Upper lobe of right lung (tissue), 1 donor: ENCODE measurements at regions not wholly inside any gene's neighbourhood (a gene's known extent, or its start where the extent isn't known, plus 50 kb on each side); places are given as distances from the start of the nearest gene placed in this dataset.

Source experiments
- ATAC-seq: fragments of 200-7000 bp; cut with Tn5 transposase; one replicate; pipeline ENCODE4 v1.9.1; 2020; ENCODE audit warnings: mild to moderate bottlenecking, moderate library complexity
- DNase-seq: peaks from one replicate; pipeline ENCODE4 v3.0.0-alpha.2; 2020
- H3K27ac ChIP-seq: fragments of 200-600 bp; one replicate; pipeline ENCODE4 v1.8.0; 2022
- H3K27me3 ChIP-seq: fragments of 200-600 bp; one replicate; pipeline ENCODE4 v1.8.0; 2022; ENCODE audit warnings: mild to moderate bottlenecking
- H3K36me3 ChIP-seq: fragments of 200-600 bp; one replicate; pipeline ENCODE4 v1.8.0; 2022
- H3K4me1 ChIP-seq: fragments of 200-600 bp; one replicate; pipeline ENCODE4 v1.8.0; 2022
- H3K4me3 ChIP-seq: fragments of 200-600 bp; one replicate; pipeline ENCODE4 v1.8.0; 2022; ENCODE audit warnings: mild to moderate bottlenecking
- H3K9me3 ChIP-seq: fragments of 200-600 bp; one replicate; pipeline ENCODE4 v1.8.0; 2022
- intact Hi-C: fragments of 100-400 bp; cut with DNase I; formaldehyde crosslinking; loops from one replicate; pipeline ENCODE4 v1.11.0; 2022
- TF ChIP-seq, protein P1 (sequence below): fragments of 200-600 bp; IDR thresholded peaks from one replicate; pipeline ENCODE4 v1.8.0; 2022; ENCODE audit warnings: antibody characterized with exemption
- donor health status: DM: no; HTN: yes; CAD: no; lungs with severe emphysema.

DNA sequence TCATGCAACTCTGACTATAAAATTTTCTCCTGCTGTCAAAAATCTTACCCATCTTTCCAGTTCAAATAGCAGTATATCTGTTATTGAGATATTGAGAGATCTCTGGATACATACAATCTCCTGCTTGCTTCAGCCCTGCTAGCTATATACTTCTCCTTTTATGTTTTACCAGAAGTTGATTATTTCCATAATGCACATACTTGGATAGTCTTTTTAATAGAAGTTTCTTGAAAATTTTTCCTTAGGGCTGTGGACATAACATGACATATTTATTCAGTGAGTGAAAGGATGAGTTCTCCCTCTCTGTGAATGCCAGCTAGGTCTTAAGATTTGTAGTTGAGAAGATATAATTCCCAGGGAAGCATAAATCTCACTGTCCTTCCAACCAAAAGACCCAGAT, 234.1 kb upstream of the NR3C2 start:
- Histone ChIP-seq H3K27me3 (no peaks in the 10 kb centered on the region), H3K36me3 (no peaks in the 10 kb centered on the region), H3K4me3 (no peak overlapping the region), H3K4me1 (no peaks in the 10 kb centered on the region), H3K27ac (no peak overlapping the region), H3K9me3 (no peaks in the 10 kb centered on the region)
- no peak for DNase-seq
- intact Hi-C loops = no loop called here
- no peak for ATAC-seq
- TF ChIP-seq, protein P1, sequence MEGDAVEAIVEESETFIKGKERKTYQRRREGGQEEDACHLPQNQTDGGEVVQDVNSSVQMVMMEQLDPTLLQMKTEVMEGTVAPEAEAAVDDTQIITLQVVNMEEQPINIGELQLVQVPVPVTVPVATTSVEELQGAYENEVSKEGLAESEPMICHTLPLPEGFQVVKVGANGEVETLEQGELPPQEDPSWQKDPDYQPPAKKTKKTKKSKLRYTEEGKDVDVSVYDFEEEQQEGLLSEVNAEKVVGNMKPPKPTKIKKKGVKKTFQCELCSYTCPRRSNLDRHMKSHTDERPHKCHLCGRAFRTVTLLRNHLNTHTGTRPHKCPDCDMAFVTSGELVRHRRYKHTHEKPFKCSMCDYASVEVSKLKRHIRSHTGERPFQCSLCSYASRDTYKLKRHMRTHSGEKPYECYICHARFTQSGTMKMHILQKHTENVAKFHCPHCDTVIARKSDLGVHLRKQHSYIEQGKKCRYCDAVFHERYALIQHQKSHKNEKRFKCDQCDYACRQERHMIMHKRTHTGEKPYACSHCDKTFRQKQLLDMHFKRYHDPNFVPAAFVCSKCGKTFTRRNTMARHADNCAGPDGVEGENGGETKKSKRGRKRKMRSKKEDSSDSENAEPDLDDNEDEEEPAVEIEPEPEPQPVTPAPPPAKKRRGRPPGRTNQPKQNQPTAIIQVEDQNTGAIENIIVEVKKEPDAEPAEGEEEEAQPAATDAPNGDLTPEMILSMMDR = no peak

DNA sequence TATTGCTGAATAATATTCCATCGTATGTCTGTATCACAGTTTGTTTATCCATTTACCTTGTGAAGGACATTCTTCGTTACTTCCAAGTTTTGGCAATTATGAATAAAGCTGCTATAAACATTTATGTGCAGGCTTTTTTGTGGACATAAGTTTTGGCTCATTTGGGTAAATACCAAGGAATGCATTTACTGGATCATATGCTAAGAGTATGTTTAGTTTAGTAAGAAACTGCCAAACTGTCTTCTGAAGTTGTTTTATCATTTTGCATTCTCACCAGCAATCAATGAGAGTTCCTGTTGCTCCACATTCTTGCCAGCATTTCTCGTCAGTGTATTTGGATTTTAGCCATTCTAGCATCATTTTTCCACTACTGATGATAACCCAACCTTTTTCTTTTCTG, 232.7 kb upstream of the NR3C2 start:
- TF ChIP-seq, protein P1 = no peak
- H3K4me1 ChIP-seq = no peaks in the 10 kb centered on the region
- ATAC-seq = no peak
- intact Hi-C loops = no loop called here
- no peaks in the 10 kb centered on the region for H3K9me3 ChIP-seq
- no peak overlapping the region for H3K27ac ChIP-seq
- H3K4me3 ChIP-seq = no peak overlapping the region
- DNase-seq = no peak
- no peaks in the 10 kb centered on the region for H3K27me3 ChIP-seq
- no peaks in the 10 kb centered on the region for H3K36me3 ChIP-seq

DNA sequence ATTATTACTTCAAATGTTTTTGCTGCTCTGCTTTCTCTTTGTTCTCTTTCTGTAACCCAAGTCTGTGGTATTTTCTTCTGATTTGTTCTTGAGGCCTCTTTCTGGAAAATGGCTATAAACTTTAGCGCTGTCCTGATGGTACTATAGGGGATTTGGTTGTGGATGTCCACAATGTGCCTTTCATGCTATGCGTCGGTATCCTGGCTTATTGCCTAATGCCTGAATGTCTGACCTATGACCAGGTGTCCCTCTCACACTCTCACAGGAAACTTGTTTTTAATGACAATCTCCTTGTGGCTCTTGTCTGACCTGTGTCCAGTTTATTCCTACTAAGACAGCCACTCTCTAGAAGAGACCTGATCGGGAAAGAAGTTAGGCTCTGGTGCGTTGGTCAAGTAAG, 222.4 kb upstream of the NR3C2 start:
- DNase-seq (no peak), ATAC-seq (no peak)
- H3K27ac ChIP-seq = no peak overlapping the region
- no peak overlapping the region for H3K4me3 ChIP-seq
- no peaks in the 10 kb centered on the region for H3K9me3 ChIP-seq
- H3K36me3 ChIP-seq = no peaks in the 10 kb centered on the region
- no peaks in the 10 kb centered on the region for H3K27me3 ChIP-seq
- TF ChIP-seq, protein P1 = no peak
- intact Hi-C loops = no loop called here
- no peaks in the 10 kb centered on the region for H3K4me1 ChIP-seq

DNA sequence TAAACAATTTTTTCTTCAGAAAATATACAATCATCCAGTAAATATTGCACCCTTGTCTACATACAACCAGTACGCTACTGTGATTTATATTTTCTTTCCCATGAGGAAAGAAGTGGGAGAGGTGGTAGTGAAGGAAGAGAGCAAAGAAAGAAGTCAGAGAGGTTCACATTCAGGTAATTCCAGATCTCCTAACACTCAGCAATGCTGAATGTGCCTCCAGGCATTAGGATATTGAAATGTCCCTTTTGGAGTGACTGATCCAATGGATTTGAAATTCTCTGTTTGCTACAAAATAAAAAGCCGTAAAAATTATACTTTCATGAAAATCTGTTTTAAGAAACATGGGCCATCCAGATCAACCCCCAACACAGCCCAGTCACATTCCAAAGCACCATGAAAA, 211.9 kb upstream of the NR3C2 start:
- Histone ChIP-seq H3K27me3 (no peaks in the 10 kb centered on the region), H3K27ac (no peak overlapping the region), H3K4me1 (no peaks in the 10 kb centered on the region), H3K36me3 (no peaks in the 10 kb centered on the region), H3K4me3 (no peak overlapping the region), H3K9me3 (no peaks in the 10 kb centered on the region)
- intact Hi-C loops = no loop called here
- DNase-seq (no peak), ATAC-seq (no peak)
- TF ChIP-seq, protein P1 = no peak

DNA sequence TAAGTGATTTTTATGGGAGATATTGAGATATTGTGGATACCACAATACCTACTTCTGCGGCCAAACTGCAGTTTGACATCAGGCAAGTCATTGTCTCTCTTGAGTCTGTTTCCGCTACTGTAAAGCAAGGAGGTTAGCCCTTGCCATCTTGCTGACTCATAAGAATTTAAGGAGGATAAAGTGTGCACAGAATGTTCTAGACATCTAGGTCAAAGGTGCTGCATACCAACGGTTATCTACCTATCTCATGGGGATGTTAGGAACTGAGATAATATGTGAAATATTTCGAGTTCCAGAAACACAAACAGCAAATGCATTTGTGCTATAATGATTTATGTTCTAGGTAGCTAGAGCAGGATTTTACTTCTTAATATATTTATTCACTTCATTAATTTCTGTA, 211.5 kb upstream of the NR3C2 start:
- Histone ChIP-seq H3K9me3 (no peaks in the 10 kb centered on the region), H3K36me3 (no peaks in the 10 kb centered on the region), H3K4me1 (no peaks in the 10 kb centered on the region), H3K27me3 (no peaks in the 10 kb centered on the region), H3K4me3 (no peak overlapping the region), H3K27ac (no peak overlapping the region)
- DNase-seq (no peak), ATAC-seq (no peak)
- intact Hi-C loops = no loop called here
- TF ChIP-seq, protein P1 = no peak

DNA sequence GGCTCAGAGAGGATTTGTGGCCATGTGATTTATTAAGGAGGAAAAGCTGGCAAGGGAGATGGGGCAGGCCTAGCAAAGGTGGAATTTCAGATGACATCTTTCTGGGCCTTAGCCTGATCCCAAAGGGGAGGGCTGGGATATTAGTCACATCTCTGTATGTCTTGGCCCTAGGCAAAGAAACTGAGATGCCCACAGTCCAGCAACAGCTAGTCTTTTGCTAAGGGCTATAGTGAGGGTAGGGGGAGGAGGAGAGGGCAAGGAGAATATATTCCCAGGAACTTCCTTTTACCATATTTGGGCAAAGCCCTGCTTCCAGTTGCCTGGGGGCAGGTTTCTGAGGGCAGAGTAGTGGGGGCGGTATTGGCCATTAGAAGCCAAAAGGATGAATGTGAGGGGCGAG, 209.8 kb upstream of the NR3C2 start:
- no peak overlapping the region for H3K4me3 ChIP-seq
- DNase-seq (no peak), ATAC-seq (no peak)
- TF ChIP-seq, protein P1 = no peak
- intact Hi-C loops = no loop called here
- no peaks in the 10 kb centered on the region for H3K36me3 ChIP-seq
- H3K4me1 ChIP-seq = no peaks in the 10 kb centered on the region
- H3K27ac ChIP-seq = no peak overlapping the region
- H3K27me3 ChIP-seq = no peaks in the 10 kb centered on the region
- no peaks in the 10 kb centered on the region for H3K9me3 ChIP-seq
